GM23248 (cell line): ENCODE measurements at regions not wholly inside any gene's neighbourhood (a gene's known extent, or its start where the extent isn't known, plus 50 kb on each side); places are given as distances from the start of the nearest gene placed in this dataset.

Source experiments
- DNase-seq: peaks from one replicate; pipeline ENCODE4 v3.0.0-alpha.2; 2015
- H2AFZ ChIP-seq: fragments of 200-600 bp; sonication (generic); 2 replicates; pipeline ENCODE4 v1.6.1; 2016; ENCODE audit warnings: antibody characterized with exemption
- H3F3A ChIP-seq: fragments of 200-600 bp; sonication (generic); 2 replicates; pipeline ENCODE4 v1.6.1; 2016; ENCODE audit warnings: mild to moderate bottlenecking, antibody characterized with exemption, mixed run types; ENCODE audit not compliant: insufficient read depth
- H3K27ac ChIP-seq: fragments of 200-600 bp; sonication (generic); 2 replicates; pipeline ENCODE4 v1.5.1; 2016; ENCODE audit warnings: mild to moderate bottlenecking
- H3K27me3 ChIP-seq: fragments of 200-600 bp; sonication (generic); replicated peaks from 2 replicates; pipeline ENCODE4 v1.6.1; 2016; ENCODE audit warnings: mild to moderate bottlenecking; ENCODE audit not compliant: insufficient read depth
- H3K36me3 ChIP-seq: fragments of 200-600 bp; sonication (generic); 2 replicates; pipeline ENCODE4 v1.6.1; 2016; ENCODE audit warnings: low read depth, mild to moderate bottlenecking
- H3K4me1 ChIP-seq: fragments of 200-600 bp; sonication (generic); 2 replicates; pipeline ENCODE4 v1.6.1; 2016; ENCODE audit warnings: mild to moderate bottlenecking; ENCODE audit not compliant: insufficient read depth
- H3K4me2 ChIP-seq: fragments of 200-600 bp; sonication (generic); one replicate; pipeline ENCODE4 v1.6.1; 2016; ENCODE audit warnings: mild to moderate bottlenecking; ENCODE audit not compliant: unreplicated experiment
- H3K4me3 ChIP-seq: fragments of 200-600 bp; sonication (generic); 2 replicates; pipeline ENCODE4 v1.5.1; 2016; ENCODE audit warnings: mild to moderate bottlenecking
- H3K79me2 ChIP-seq: fragments of 200-600 bp; sonication (generic); 2 replicates; pipeline ENCODE4 v1.6.1; 2016; ENCODE audit warnings: mild to moderate bottlenecking; ENCODE audit not compliant: insufficient read depth
- H3K9ac ChIP-seq: fragments of 200-600 bp; sonication (generic); 2 replicates; pipeline ENCODE4 v1.6.1; 2016; ENCODE audit warnings: mild to moderate bottlenecking
- H3K9me2 ChIP-seq: fragments of 200-600 bp; sonication (generic); 2 replicates; pipeline ENCODE4 v1.6.1; 2016; ENCODE audit warnings: mixed run types, mild to moderate bottlenecking, moderate library complexity; ENCODE audit not compliant: insufficient read depth
- H3K9me3 ChIP-seq: fragments of 200-600 bp; sonication (generic); one replicate; pipeline ENCODE4 v1.6.1; 2017; ENCODE audit warnings: low read depth
- H4K20me1 ChIP-seq: fragments of 200-600 bp; sonication (generic); 2 replicates; pipeline ENCODE4 v1.6.0; 2016; ENCODE audit not compliant: insufficient read depth
- EZH2 ChIP-seq: fragments of 200-600 bp; sonication (generic); IDR thresholded peaks from 2 replicates; pipeline ENCODE4 v1.6.1; 2018; ENCODE audit warnings: antibody characterized with exemption, mild to moderate bottlenecking; ENCODE audit not compliant: insufficient read depth, poor library complexity, severe bottlenecking
- EZH2phosphoT487 ChIP-seq: fragments of 200-600 bp; sonication (generic); IDR thresholded peaks from 2 replicates; pipeline ENCODE4 v1.6.1; 2018; ENCODE audit warnings: antibody characterized with exemption, moderate library complexity, mild to moderate bottlenecking, low read depth; ENCODE audit not compliant: insufficient read depth
- WGBS, 2 experiments: methylation state at CpG; one replicate each; pipeline ENCODE4 v1.1.6; 2015 to 2017; ENCODE audit warnings: low lambda C conversion rate in 2 of 2, low coverage in 1 of 2; ENCODE audit errors: missing lambda C conversion rate in 2 of 2; 5-methylcytosine and 5-hydroxymethylcytosine counted together
- in situ Hi-C: fragments of 300-500 bp; cut with MboI; formaldehyde crosslinking; loops from 2 replicates; pipeline ENCODE4 v1.15.0; 2020

DNA sequence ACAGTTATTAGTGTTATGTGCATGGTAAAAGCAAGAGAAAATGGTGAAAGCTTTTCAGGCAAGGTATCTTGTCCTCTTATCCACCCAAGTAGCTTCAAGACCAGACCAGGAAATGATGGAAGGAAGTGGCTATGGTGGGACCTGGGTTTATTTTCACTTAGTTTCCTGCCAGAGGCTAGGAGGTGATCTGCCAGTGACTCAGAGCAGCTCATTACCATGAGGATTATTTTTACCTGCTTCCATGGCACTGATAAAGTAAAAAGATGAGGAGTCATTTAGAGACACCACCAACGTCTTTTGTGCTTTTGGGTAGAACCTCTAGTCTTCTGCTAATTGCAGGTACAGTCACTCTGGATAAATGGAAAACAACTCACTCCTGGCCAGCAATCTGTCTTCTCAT lies 339.9 kb upstream of the KIRREL3 start:
- no peak overlapping the region for H2AFZ ChIP-seq
- no peaks in the 10 kb centered on the region for H3F3A ChIP-seq
- no peaks in the 10 kb centered on the region for H4K20me1 ChIP-seq
- no peaks in the 10 kb centered on the region for H3K9me3 ChIP-seq
- H3K27ac ChIP-seq, result no peak overlapping the region
- TF ChIP-seq EZH2phosphoT487, result no peak
- no peak for TF ChIP-seq EZH2
- H3K36me3 ChIP-seq, result no peaks in the 10 kb centered on the region
- no peaks in the 10 kb centered on the region for H3K4me1 ChIP-seq
- H3K4me3 ChIP-seq, result no peak overlapping the region
- no peak for DNase-seq
- H3K9me2 ChIP-seq, result no peaks in the 10 kb centered on the region
- peaks cover 41% of the 10 kb centered on the region for H3K27me3 ChIP-seq
- no peak overlapping the region for H3K4me2 ChIP-seq
- H3K79me2 ChIP-seq, result no peaks in the 10 kb centered on the region
- no peak overlapping the region for H3K9ac ChIP-seq
- 7 to 32% methylated on average over 1 of the region's 1 CpG for WGBS, 2 experiments
- in situ Hi-C loops, result loop anchor here (10.0 to 25.0 kb wide), 3 partner anchors 326 to 903 kb away; no protein-coding TSS in a partner anchor

GRCh38 chr11:127339376-127339775 lies 338.8 kb upstream of the KIRREL3 start:
- Histone ChIP-seq H3F3A (no peaks in the 10 kb centered on the region), H3K9me3 (no peaks in the 10 kb centered on the region), H3K4me3 (no peak overlapping the region), H3K4me1 (no peaks in the 10 kb centered on the region), H3K27ac (no peak overlapping the region), H3K4me2 (no peak overlapping the region), H3K9me2 (no peaks in the 10 kb centered on the region), H3K27me3 (peaks cover 30% of the 10 kb centered on the region), H2AFZ (no peak overlapping the region), H3K36me3 (no peaks in the 10 kb centered on the region), H3K79me2 (no peaks in the 10 kb centered on the region), H4K20me1 (no peaks in the 10 kb centered on the region), H3K9ac (no peak overlapping the region)
- in situ Hi-C loops, result loop anchor here (25.0 kb wide), 2 partner anchors 727 to 902 kb away; no protein-coding TSS in a partner anchor
- WGBS, 2 experiments, result 42 to 45% methylated on average over 1 of the region's 1 CpG
- no peak for TF ChIP-seq EZH2
- no peak for DNase-seq

DNA sequence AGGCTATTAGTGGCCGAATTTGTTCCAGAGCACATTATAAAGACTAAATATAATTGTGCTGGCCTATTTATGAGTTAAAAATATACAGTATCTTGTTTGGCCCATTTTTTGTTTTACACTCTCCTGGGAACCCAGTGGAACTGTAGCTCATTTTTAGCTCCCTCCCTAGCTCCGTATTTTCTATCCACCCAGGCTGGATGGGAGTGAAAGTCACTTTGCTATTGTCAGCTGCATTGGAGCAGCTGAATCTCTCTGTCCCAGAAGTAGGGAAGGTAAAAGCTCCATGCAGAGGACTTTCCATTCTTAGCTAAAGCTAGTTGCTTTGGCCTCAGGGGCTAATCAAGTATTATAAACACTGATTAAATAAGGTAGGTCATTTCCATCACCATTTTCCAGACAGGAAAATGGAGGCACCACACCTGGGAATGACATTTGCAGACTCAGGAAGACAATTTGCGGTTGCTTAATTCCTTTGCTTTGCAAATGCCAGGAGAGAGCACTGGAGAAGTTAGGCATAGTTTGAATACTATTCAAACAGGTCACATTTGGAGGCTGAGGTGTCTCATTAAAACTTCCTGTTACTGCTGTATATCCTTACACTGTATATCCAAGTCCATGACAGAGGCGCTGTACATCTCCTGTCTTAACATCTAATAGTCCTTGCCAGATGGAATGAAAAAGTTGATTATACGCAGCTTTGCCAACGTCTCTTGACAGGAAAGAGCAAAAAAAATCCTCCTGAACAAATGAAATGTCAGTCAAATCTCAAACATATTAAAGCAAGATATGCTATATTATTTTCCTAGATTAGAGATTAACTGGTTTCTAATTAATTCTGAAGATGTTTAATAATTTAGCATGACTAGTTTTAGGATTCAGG lies 338.1 kb upstream of the KIRREL3 start:
- H3K4me3 ChIP-seq, result no peak overlapping the region
- no peaks in the 10 kb centered on the region for H3K9me2 ChIP-seq
- no peaks in the 10 kb centered on the region for H3K9me3 ChIP-seq
- H3F3A ChIP-seq, result no peaks in the 10 kb centered on the region
- H3K79me2 ChIP-seq, result no peaks in the 10 kb centered on the region
- no peaks in the 10 kb centered on the region for H3K36me3 ChIP-seq
- H3K27ac ChIP-seq, result no peak overlapping the region
- H3K27me3 ChIP-seq, result peaks cover 29% of the 10 kb centered on the region
- DNase-seq, result no peak
- no peaks in the 10 kb centered on the region for H3K4me1 ChIP-seq
- no peak overlapping the region for H2AFZ ChIP-seq
- no peak overlapping the region for H3K9ac ChIP-seq
- no peaks in the 10 kb centered on the region for H4K20me1 ChIP-seq
- TF ChIP-seq EZH2phosphoT487 (no peak), EZH2 (no peak)
- H3K4me2 ChIP-seq, result no peak overlapping the region
- WGBS, 2 experiments, result 22 to 36% methylated on average over 6 of the region's 6 CpGs
- in situ Hi-C loops, result loop anchor here (25.0 kb wide), 2 partner anchors 726 to 901 kb away; no protein-coding TSS in a partner anchor

DNA sequence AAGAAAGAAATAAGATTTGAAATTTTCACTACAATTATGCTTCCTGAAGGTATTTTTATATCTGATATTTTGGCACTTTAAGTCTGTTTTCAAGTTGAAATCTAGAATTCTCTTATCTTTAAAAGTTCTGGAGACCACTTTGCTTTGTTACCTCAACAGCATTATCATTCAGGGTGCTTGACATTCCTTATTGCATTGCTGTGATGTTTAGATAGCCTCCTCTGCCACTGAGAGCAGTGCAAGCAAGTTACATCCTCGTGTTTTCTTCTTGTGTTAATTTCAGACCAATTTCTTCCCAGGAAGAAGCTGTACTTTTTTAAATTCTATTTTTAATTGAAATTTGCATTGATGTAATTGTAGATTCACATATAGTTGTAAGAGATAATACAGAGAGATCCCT lies 333.9 kb upstream of the KIRREL3 start:
- 4 to 12% methylated on average over 1 of the region's 1 CpG for WGBS, 2 experiments
- H4K20me1 ChIP-seq, result no peaks in the 10 kb centered on the region
- H3K27me3 ChIP-seq, result peaks cover 4% of the 10 kb centered on the region; the same call in 1 of the 2 replicates
- H3K4me3 ChIP-seq, result no peak overlapping the region
- in situ Hi-C loops, result loop anchor here (25.0 kb wide), 2 partner anchors 722 to 897 kb away; no protein-coding TSS in a partner anchor
- H3F3A ChIP-seq, result no peaks in the 10 kb centered on the region
- H3K4me1 ChIP-seq, result no peaks in the 10 kb centered on the region
- H3K36me3 ChIP-seq, result no peaks in the 10 kb centered on the region
- TF ChIP-seq EZH2phosphoT487 (no peak), EZH2 (no peak)
- no peak for DNase-seq
- H3K27ac ChIP-seq, result no peak overlapping the region
- H3K4me2 ChIP-seq, result no peak overlapping the region
- H3K9me3 ChIP-seq, result peaks cover 2% of the 10 kb centered on the region
- H3K9me2 ChIP-seq, result no peaks in the 10 kb centered on the region
- H3K9ac ChIP-seq, result no peak overlapping the region
- no peaks in the 10 kb centered on the region for H3K79me2 ChIP-seq
- H2AFZ ChIP-seq, result no peak overlapping the region
